Parathyroid adenoma (tissue), 2 donors: ENCODE measurements at regions not wholly inside any gene's neighbourhood (a gene's known extent, or its start where the extent isn't known, plus 50 kb on each side); places are given as distances from the start of the nearest gene placed in this dataset.

Experiments
- H2AFZ ChIP-seq: fragments of 300-600 bp; sonication (generic); one replicate; pipeline ENCODE4 v1.7.0; 2017; ENCODE audit warnings: antibody characterized with exemption, mild to moderate bottlenecking
- H3K27ac ChIP-seq: fragments of 300-600 bp; sonication (generic); one replicate; pipeline ENCODE4 v1.7.0; 2017
- H3K27me3 ChIP-seq: fragments of 300-600 bp; sonication (generic); one replicate; pipeline ENCODE4 v1.7.0; 2017; ENCODE audit warnings: low read length; ENCODE audit not compliant: control insufficient read depth, insufficient read depth
- H3K36me3 ChIP-seq: fragments of 300-600 bp; sonication (generic); one replicate; pipeline ENCODE4 v1.7.0; 2017; ENCODE audit warnings: low read length; ENCODE audit not compliant: control insufficient read depth, insufficient read depth
- H3K4me1 ChIP-seq: fragments of 300-600 bp; sonication (generic); one replicate; pipeline ENCODE4 v1.7.0; 2017; ENCODE audit warnings: control low read depth
- H3K4me2 ChIP-seq: fragments of 300-600 bp; sonication (generic); one replicate; pipeline ENCODE4 v1.7.0; 2017; ENCODE audit warnings: low read length
- H3K4me3 ChIP-seq: fragments of 300-600 bp; sonication (generic); one replicate; pipeline ENCODE4 v1.7.0; 2017; ENCODE audit warnings: low read depth, low read length
- H3K79me2 ChIP-seq: fragments of 300-600 bp; sonication (generic); one replicate; pipeline ENCODE4 v1.7.0; 2017; ENCODE audit warnings: control low read depth
- H3K9ac ChIP-seq: fragments of 300-600 bp; sonication (generic); one replicate; pipeline ENCODE4 v1.7.0; 2017; ENCODE audit warnings: mild to moderate bottlenecking
- H3K9me3 ChIP-seq: fragments of 300-600 bp; sonication (generic); one replicate; pipeline ENCODE4 v1.7.0; 2017; ENCODE audit warnings: low read length; ENCODE audit not compliant: control insufficient read depth
- TF ChIP-seq, protein P1 (sequence below): fragments of 300-600 bp; sonication (generic); IDR thresholded peaks from one replicate; pipeline ENCODE4 v1.7.0; 2017; ENCODE audit warnings: antibody characterized with exemption, mild to moderate bottlenecking
- donor health status: primary hyperparathyroidism.

DNA sequence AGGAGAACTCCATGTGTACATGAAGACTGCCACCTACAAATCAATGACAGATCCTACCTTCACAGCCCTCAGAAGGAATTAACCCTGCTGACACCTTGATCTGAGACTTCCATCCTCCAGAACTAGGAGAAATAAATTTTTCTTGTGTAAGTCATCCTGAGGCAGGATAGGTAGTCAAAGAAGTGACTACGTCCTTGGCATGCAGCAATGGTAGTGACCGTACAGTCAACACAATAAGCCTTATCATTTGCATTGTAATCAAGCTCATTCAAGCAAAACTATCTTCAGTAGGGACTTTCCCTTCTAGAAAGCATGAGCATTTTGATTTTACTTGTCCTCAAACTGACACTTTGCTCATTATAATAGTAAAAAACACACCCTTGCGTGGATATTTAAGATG is 64.0 kb upstream of the KCNK1 start:
- no peaks in the 10 kb centered on the region for H3K79me2 ChIP-seq
- H3K36me3 ChIP-seq: no peaks in the 10 kb centered on the region
- H2AFZ ChIP-seq: no peak overlapping the region
- no peak overlapping the region for H3K27ac ChIP-seq
- no peak overlapping the region for H3K9ac ChIP-seq
- H3K4me2 ChIP-seq: no peak overlapping the region
- no peaks in the 10 kb centered on the region for H3K9me3 ChIP-seq
- no peaks in the 10 kb centered on the region for H3K27me3 ChIP-seq
- no peak overlapping the region for H3K4me3 ChIP-seq
- TF ChIP-seq, protein P1, sequence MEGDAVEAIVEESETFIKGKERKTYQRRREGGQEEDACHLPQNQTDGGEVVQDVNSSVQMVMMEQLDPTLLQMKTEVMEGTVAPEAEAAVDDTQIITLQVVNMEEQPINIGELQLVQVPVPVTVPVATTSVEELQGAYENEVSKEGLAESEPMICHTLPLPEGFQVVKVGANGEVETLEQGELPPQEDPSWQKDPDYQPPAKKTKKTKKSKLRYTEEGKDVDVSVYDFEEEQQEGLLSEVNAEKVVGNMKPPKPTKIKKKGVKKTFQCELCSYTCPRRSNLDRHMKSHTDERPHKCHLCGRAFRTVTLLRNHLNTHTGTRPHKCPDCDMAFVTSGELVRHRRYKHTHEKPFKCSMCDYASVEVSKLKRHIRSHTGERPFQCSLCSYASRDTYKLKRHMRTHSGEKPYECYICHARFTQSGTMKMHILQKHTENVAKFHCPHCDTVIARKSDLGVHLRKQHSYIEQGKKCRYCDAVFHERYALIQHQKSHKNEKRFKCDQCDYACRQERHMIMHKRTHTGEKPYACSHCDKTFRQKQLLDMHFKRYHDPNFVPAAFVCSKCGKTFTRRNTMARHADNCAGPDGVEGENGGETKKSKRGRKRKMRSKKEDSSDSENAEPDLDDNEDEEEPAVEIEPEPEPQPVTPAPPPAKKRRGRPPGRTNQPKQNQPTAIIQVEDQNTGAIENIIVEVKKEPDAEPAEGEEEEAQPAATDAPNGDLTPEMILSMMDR: no peak
- H3K4me1 ChIP-seq: no peaks in the 10 kb centered on the region

DNA sequence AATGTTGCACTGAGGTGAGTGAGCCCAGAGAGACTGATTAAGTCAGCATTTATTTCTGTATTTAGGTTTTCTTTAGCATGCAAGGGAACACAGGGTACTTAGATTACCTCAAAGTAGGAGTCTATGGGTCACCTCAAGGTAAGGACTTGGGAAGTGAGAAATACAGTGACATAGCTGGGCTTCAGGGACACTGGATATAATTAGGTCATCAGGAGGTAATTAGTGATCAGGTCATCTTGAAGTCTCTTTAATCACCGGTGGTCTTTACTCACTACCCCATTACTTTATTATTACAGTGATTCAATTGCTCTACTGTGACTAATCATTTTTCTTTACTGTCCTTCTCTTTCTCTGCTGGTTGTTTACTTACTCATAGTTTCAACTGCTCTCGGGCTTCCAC is 59.9 kb upstream of the KCNK1 start:
- Histone ChIP-seq H3K79me2 (no peaks in the 10 kb centered on the region), H2AFZ (no peak overlapping the region), H3K4me2 (no peak overlapping the region), H3K9me3 (no peaks in the 10 kb centered on the region), H3K36me3 (no peaks in the 10 kb centered on the region), H3K27ac (no peak overlapping the region), H3K9ac (no peak overlapping the region), H3K27me3 (no peaks in the 10 kb centered on the region), H3K4me3 (no peak overlapping the region), H3K4me1 (no peaks in the 10 kb centered on the region)
- TF ChIP-seq, protein P1: no peak

DNA sequence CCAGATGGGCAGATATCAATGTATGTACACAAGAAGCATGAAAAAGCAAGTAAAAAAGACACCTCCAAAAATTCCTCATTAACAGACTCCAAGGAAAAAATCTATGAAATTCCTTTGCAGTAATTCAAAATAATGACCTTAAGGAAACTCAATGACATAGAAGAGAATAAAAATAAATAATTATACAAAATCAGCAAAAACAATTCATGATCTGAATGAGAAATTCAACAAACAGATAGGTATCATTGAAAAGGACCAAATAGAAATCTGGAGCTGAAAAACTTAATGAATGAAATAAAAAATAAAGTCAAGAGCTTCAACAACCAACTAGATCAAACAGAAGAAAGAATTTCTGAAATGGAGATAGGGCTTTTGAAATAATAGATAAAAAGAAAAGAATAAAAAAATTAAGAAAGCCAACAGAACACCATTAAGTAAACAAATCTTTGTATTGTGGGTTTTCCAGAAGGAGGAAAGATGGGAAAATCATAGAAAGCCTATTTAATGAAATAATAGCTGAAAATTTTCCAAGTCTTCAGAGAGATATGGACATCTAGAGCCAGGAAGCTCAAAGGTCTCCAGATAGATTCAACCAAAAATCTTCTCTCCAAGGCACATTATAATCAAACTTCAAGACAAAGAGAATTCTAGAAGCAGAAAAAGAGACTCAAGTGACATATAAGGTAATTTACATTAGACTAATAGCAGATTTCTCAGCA is 52.0 kb upstream of the KCNK1 start:
- no peaks in the 10 kb centered on the region for H3K9me3 ChIP-seq
- no peak overlapping the region for H3K9ac ChIP-seq
- no peaks in the 10 kb centered on the region for H3K27me3 ChIP-seq
- H3K4me3 ChIP-seq: no peak overlapping the region
- H3K4me2 ChIP-seq: no peak overlapping the region
- no peak overlapping the region for H3K27ac ChIP-seq
- TF ChIP-seq, protein P1: no peak
- H2AFZ ChIP-seq: no peak overlapping the region
- H3K79me2 ChIP-seq: no peaks in the 10 kb centered on the region
- H3K36me3 ChIP-seq: no peaks in the 10 kb centered on the region
- H3K4me1 ChIP-seq: no peaks in the 10 kb centered on the region
